Keratinocyte (primary cell): ENCODE measurements at regions not wholly inside any gene's neighbourhood (a gene's known extent, or its start where the extent isn't known, plus 50 kb on each side); places are given as distances from the start of the nearest gene placed in this dataset.
A peak's percentile ranks its signal among the peaks of the same experiment; 100 is the strongest.

ENCODE experiments used
- DNase-seq: peaks from one replicate; pipeline ENCODE4 v3.0.0-alpha.2; 2011; ENCODE audit warnings: low read depth, missing footprints, low spot score
- FAIRE-seq: peaks from 2 replicates; lab custom pipeline; 2011; peaks lifted over from hg19 to GRCh38; lab: Jason Lieb, UNC
- H2AFZ ChIP-seq: 2 replicates; pipeline ENCODE4 v1.6.0; 2012; ENCODE audit warnings: low read length, control low read depth, inconsistent platforms; ENCODE audit not compliant: control insufficient read depth
- H3K27ac ChIP-seq: 2 replicates; pipeline ENCODE4 v1.5.1; 2011; ENCODE audit warnings: low read length; ENCODE audit not compliant: control insufficient read depth, insufficient read depth
- H3K27me3 ChIP-seq: 3 replicates; pipeline ENCODE4 v1.6.0; 2011; ENCODE audit warnings: low read length; ENCODE audit not compliant: control insufficient read depth, insufficient read depth; ENCODE audit errors: extremely low read depth
- H3K36me3 ChIP-seq, 2 experiments: 2 replicates in 1 of 2; 3 replicates in 1 of 2; pipeline ENCODE4 v1.5.1; 2011; ENCODE audit warnings: low read length in 2 of 2, mild to moderate bottlenecking in 1 of 2; ENCODE audit not compliant: control insufficient read depth in 2 of 2, insufficient read depth in 2 of 2; ENCODE audit errors: extremely low read depth in 1 of 2
- H3K4me1 ChIP-seq: 3 replicates; pipeline ENCODE4 v1.5.1; 2011; ENCODE audit warnings: low read length; ENCODE audit not compliant: control insufficient read depth, insufficient read depth; ENCODE audit errors: extremely low read depth
- H3K4me2 ChIP-seq: 3 replicates; pipeline ENCODE4 v1.6.0; 2011; ENCODE audit warnings: low read depth, low read length; ENCODE audit not compliant: control insufficient read depth, insufficient read depth; ENCODE audit errors: extremely low read depth
- H3K4me3 ChIP-seq, 3 experiments: fragments of 200-600 bp in 1 of 3; sonication (generic) in 1 of 3; 2 replicates in 2 of 3; 3 replicates in 1 of 3; pipeline ENCODE4 v1.5.1; 2011 to 2016; ENCODE audit warnings: low read length in 3 of 3, mild to moderate bottlenecking in 3 of 3, control low read depth in 2 of 3, inconsistent platforms in 1 of 3, low read depth in 1 of 3, mixed read lengths in 1 of 3, mixed run types in 1 of 3, moderate library complexity in 1 of 3; ENCODE audit not compliant: control insufficient read depth in 2 of 3, insufficient read depth in 2 of 3; ENCODE audit errors: extremely low read depth in 1 of 3
- H3K79me2 ChIP-seq: 2 replicates; pipeline ENCODE4 v1.6.0; 2012; ENCODE audit warnings: low read length; ENCODE audit not compliant: control insufficient read depth, insufficient read depth
- H3K9ac ChIP-seq: 3 replicates; pipeline ENCODE4 v1.6.0; 2011; ENCODE audit warnings: low read length; ENCODE audit not compliant: control insufficient read depth, insufficient read depth; ENCODE audit errors: extremely low read depth
- H3K9me1 ChIP-seq: 3 replicates; pipeline ENCODE4 v1.6.0; 2011; ENCODE audit warnings: low read length; ENCODE audit not compliant: control insufficient read depth, insufficient read depth; ENCODE audit errors: extremely low read depth
- H3K9me3 ChIP-seq: 2 replicates; pipeline ENCODE4 v1.5.1; 2012; ENCODE audit warnings: low read depth, low read length; ENCODE audit not compliant: control insufficient read depth
- H4K20me1 ChIP-seq: 3 replicates; pipeline ENCODE4 v1.6.0; 2011; ENCODE audit warnings: low read length; ENCODE audit not compliant: control insufficient read depth, insufficient read depth; ENCODE audit errors: extremely low read depth
- EZH2 ChIP-seq: IDR thresholded peaks from one replicate; pipeline ENCODE4 v1.6.1; 2012; ENCODE audit warnings: inconsistent platforms, mild to moderate bottlenecking, low read length, moderate library complexity
- dilution Hi-C: fragments of 300-500 bp; cut with MboI; formaldehyde crosslinking; loops from one replicate; pipeline ENCODE4 v1.7.0; 2020; ENCODE audit warnings: low sequenced_read_pairs; ENCODE audit not compliant: extremely low pct_ligation_motif_present
- TF ChIP-seq, protein P1 (sequence below), 3 experiments: IDR thresholded peaks in 1 of 3; conservative IDR thresholded peaks in 1 of 3; optimal IDR thresholded peaks in 1 of 3; 2 replicates in 2 of 3; 3 replicates in 1 of 3; pipeline versions ENCODE3 to v1.5.1; 2011; ENCODE audit warnings: low read length in 3 of 3, mild to moderate bottlenecking in 3 of 3, moderate library complexity in 2 of 3, control low read depth in 1 of 3, inconsistent platforms in 1 of 3; ENCODE audit not compliant: insufficient read depth in 2 of 3; ENCODE audit errors: extremely low read depth in 1 of 3

DNA sequence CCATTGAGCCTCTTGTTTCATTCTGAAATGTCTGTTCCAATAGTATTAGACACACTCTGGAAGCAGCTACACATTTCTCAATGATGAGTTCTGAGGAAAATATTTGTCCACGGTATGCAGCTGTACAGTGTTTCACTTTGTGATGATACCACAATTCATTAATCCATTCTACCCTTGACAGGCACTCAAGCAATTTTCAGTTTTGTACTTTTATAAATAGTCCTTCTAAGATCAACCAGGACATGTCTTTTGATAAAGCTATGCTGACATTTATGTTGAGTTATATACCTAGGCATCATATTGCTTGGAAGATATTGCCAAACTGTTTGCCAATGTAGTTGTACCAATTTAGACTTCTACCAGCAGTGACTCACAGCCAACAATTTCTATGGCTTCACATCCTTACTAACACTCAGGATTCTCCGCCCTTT lies 165.1 kb upstream of the COL8A1 start:
- H4K20me1 ChIP-seq = no peaks in the 10 kb centered on the region
- no peaks in the 10 kb centered on the region for H3K79me2 ChIP-seq
- H3K4me1 ChIP-seq = no peaks in the 10 kb centered on the region
- H3K4me3 ChIP-seq = no peak overlapping the region
- no peak overlapping the region for H2AFZ ChIP-seq
- H3K4me2 ChIP-seq = no peak overlapping the region
- DNase-seq (no peak), FAIRE-seq (peak; percentile 52)
- H3K27ac ChIP-seq = no peak overlapping the region
- H3K9me1 ChIP-seq = no peaks in the 10 kb centered on the region
- dilution Hi-C loops = no loop called here
- no peaks in the 10 kb centered on the region for H3K36me3 ChIP-seq
- H3K27me3 ChIP-seq = no peaks in the 10 kb centered on the region
- no peak overlapping the region for H3K9ac ChIP-seq
- no peaks in the 10 kb centered on the region for H3K9me3 ChIP-seq
- TF ChIP-seq EZH2 = no peak
- TF ChIP-seq, protein P1, sequence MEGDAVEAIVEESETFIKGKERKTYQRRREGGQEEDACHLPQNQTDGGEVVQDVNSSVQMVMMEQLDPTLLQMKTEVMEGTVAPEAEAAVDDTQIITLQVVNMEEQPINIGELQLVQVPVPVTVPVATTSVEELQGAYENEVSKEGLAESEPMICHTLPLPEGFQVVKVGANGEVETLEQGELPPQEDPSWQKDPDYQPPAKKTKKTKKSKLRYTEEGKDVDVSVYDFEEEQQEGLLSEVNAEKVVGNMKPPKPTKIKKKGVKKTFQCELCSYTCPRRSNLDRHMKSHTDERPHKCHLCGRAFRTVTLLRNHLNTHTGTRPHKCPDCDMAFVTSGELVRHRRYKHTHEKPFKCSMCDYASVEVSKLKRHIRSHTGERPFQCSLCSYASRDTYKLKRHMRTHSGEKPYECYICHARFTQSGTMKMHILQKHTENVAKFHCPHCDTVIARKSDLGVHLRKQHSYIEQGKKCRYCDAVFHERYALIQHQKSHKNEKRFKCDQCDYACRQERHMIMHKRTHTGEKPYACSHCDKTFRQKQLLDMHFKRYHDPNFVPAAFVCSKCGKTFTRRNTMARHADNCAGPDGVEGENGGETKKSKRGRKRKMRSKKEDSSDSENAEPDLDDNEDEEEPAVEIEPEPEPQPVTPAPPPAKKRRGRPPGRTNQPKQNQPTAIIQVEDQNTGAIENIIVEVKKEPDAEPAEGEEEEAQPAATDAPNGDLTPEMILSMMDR (optimal IDR thresholded peaks at IDR 0.05 in 1 of 3, IDR thresholded peaks at IDR 0.05 in 1 of 3, conservative IDR thresholded peaks at IDR 0.05 in 1 of 3; ENCODE audit: extremely low read depth in 1 of 3, insufficient read depth in 2 of 3, low read length in 3 of 3) = no peak

DNA sequence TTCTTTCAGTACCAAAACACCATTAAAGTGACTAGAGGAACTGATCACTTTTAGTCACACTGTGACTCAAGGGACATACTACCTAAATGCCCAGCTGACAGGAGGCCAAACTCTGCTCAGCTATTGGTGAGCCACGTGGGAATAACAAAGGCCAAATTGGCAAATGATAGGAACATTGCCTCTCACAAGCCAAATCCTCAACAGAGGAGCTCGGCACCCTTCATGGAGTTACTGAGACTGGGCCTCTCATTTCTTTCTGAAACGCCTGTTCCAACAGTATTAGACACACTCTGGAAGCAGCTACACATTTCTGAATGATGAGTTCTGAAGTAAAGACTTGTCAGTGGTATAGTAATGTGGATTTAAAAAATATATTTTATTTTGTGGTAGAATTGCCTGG lies 166.0 kb upstream of the COL8A1 start:
- Histone ChIP-seq H3K27me3 (no peaks in the 10 kb centered on the region), H3K36me3 (no peaks in the 10 kb centered on the region), H3K4me2 (no peak overlapping the region), H3K9ac (no peak overlapping the region), H3K4me1 (no peaks in the 10 kb centered on the region), H3K79me2 (no peaks in the 10 kb centered on the region), H3K4me3 (no peak overlapping the region), H3K9me1 (no peaks in the 10 kb centered on the region), H3K27ac (no peak overlapping the region), H3K9me3 (no peaks in the 10 kb centered on the region), H2AFZ (no peak overlapping the region), H4K20me1 (no peaks in the 10 kb centered on the region)
- TF ChIP-seq, protein P1 (optimal IDR thresholded peaks at IDR 0.05 in 1 of 3, IDR thresholded peaks at IDR 0.05 in 1 of 3, conservative IDR thresholded peaks at IDR 0.05 in 1 of 3; ENCODE audit: extremely low read depth in 1 of 3, insufficient read depth in 2 of 3, low read length in 3 of 3) = no peak
- no peak for TF ChIP-seq EZH2
- DNase-seq = no peak
- FAIRE-seq = no peak
- dilution Hi-C loops = no loop called here
